SK-N-SH treated with all-trans-retinoic acid at 6 μM for 48 hours (cell line): ENCODE measurements at regions not wholly inside any gene's neighbourhood (a gene's known extent, or its start where the extent isn't known, plus 50 kb on each side); places are given as distances from the start of the nearest gene placed in this dataset.

Experiments used
- BACH2 ChIP-seq: fragments of 250-450 bp; sonication (Bioruptor Pico); IDR thresholded peaks from 2 replicates; pipeline ENCODE4 v1.9.0; 2021; ENCODE audit warnings: mild to moderate bottlenecking, borderline replicate concordance
- CREB5 ChIP-seq: fragments of 250-450 bp; sonication (Bioruptor Pico); IDR thresholded peaks from 2 replicates; pipeline ENCODE4 v1.5.1; 2020; ENCODE audit warnings: low read depth, mild to moderate bottlenecking, moderate library complexity
- TOX ChIP-seq: fragments of 250-450 bp; sonication (Bioruptor Pico); IDR thresholded peaks from 2 replicates; pipeline ENCODE4 v1.8.0; 2021; ENCODE audit warnings: mild to moderate bottlenecking, moderate library complexity, borderline replicate concordance

- TF ChIP-seq BACH2 (no peak), CREB5 (CRISPR knock-in tag) (no peak), TOX (no peak)
Measured at GRCh38 chr13:86729206-86729605, 930.0 kb upstream of the SLITRK6 start.
